GM12873 (cell line): ENCODE measurements at regions not wholly inside any gene's neighbourhood (a gene's known extent, or its start where the extent isn't known, plus 50 kb on each side); places are given as distances from the start of the nearest gene placed in this dataset.

Source experiments
- CTCF ChIP-seq: IDR thresholded peaks from 2 replicates; pipeline ENCODE4 v1.5.1; 2012; ENCODE audit warnings: low read depth, mild to moderate bottlenecking, moderate library complexity, low read length, control low read depth; ENCODE audit not compliant: insufficient read depth; ENCODE audit errors: missing control alignments

- TF ChIP-seq CTCF: peak; percentile 23
Observed at GRCh38 chr7:116340943-116341907, 130.9 kb downstream of the TES start.

DNA sequence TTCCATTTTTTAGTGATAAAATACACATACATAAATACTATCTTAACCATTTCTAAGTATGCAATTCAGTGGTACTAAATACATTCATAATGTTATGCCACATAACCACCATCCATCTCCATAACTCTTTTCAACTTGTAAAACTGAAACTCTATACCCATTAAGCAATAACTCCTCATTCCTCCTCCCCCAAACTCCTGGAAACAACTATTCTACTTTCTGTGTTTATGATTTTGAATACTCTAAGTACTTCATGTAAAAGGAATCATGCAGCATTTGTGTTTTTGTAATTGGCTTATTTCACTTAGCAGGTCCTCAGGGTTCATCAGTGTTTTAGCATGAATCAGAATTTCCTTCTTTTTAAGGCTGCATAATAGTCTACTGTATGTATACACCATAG lies 131.8 kb downstream of the TES start:
- TF ChIP-seq CTCF: no peak

DNA sequence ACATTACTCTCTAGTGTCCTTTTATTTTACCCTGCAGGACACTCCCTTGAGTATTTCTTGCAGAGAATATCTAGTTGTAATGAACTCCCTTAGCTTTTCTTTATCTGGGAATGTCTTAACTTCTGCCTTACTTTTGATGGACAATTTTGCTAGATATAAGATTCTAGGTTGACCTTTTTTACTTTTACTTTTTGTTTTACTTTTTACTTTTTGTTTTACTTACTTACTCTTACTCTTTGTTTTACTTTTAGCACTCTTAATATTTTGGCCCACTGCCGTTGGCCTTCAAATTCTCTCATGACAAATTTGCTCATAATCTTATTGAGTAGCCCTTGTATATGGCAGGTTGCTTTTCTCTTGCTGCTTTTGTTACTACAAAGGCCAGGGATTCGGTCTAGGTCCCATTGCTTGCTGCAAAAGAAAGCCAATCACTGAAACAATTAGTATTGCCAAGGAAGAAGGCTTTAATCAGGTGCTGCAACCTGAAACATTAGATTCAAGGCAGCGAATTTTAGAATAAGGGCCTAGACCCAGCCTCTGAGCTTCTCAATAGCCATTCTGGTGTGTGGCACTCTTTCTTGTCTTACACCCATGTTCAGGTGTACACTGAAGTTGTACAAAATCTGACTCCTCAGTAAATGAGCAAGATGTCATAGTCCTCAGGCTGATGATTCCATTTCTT lies 137.0 kb downstream of the TES start:
- no peak for TF ChIP-seq CTCF

DNA sequence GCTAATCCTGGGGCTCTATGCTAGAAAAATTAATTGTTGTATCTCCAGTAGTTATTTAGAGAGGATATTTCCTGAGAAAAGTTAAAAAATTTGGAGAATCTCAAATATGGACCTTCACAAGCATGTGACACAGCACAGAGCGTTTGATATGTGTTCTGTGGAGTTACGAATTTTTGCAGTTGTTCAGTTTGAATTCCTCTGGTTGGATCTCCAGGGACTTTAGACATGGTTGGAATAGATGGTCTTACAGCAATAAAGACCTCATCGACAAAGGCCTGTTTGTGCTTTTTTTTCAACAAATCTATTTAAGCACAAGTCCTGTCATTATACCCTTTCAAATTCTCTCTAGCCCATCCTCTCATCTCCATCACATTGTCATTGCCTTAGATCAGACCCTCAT lies 138.0 kb downstream of the TES start:
- TF ChIP-seq CTCF: no peak

GRCh38 chr7:116351966-116352365 lies 141.6 kb downstream of the TES start:
- no peak for TF ChIP-seq CTCF

DNA sequence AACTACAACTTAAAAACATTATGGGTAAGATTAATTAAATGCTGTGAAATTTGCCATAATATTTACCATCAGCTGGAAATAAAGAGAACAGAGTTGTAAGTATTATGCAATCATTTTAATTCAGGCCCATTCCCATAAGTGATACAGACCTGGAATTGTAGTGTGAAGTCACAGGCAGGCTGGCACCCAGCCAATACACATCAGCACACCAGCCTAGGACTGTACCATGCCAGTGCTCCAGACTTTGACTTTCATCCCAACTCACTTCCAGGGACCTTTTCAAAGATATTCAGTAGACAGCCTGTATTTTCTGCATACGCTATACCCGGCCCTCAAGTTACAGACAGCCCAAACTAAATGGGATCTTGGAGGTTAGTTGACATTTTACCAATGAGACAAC lies 143.3 kb downstream of the TES start:
- no peak for TF ChIP-seq CTCF

DNA sequence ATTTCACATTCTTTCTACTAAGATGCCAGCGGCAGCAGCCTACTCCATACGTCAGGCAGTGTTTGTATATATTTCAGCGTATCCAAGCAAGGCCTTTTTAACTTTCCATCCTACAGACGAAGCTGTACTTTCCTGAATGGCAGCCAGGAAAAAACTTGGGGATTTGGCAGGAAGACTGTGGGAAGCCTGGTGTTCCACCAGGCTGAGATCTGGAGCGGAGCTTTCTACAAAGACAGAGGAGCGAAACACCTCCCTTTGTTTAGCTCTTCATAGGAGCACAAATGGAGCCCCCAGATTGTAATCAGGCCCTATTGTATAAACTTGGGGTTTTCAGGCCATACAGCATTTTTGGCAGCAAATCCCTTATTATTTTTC lies 143.8 kb downstream of the TES start:
- TF ChIP-seq CTCF: no peak
